ENCODE measurements at regions not wholly inside any gene's neighbourhood (a gene's known extent, or its start where the extent isn't known, plus 50 kb on each side); places are given as distances from the start of the nearest gene placed in this dataset.

DNA sequence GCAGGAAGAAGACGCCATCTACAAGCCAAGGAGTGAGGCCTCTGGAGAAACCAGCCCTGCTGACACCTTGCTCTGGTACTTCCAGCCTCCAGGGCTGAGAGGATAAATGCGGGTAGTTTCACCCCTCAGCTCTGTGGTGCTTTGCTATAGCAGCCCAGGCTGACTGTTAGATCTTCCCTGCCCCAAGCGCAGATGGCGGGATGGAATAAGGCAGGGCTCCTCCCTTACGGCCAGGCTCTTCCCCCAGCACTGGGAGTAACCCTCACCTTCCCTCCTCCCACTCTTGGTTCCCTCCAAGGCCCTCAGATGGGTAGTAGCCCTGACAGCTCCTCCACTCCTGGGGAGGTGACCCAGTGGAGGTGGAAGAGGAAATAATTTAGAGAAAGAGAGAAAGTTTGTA lies 285.1 kb downstream of the GADD45G start:
- peaks cover 7 to 51% (median 20%) of the 10 kb centered on the region in 9 donors for H3K4me1 ChIP-seq
- ATAC-seq (no peak), DNase-seq (no peak)
- no peak overlapping the region for H3K4me3 ChIP-seq
- H3K9me3 ChIP-seq, result no peaks in the 10 kb centered on the region
- H3K27me3 ChIP-seq, result no peaks in the 10 kb centered on the region
- H3K27ac ChIP-seq, result no peak overlapping the region
- intact Hi-C loops (cut with DNase I), result no loop called here
- H3K36me3 ChIP-seq, result no peaks in the 10 kb centered on the region
- TF ChIP-seq, protein P1, sequence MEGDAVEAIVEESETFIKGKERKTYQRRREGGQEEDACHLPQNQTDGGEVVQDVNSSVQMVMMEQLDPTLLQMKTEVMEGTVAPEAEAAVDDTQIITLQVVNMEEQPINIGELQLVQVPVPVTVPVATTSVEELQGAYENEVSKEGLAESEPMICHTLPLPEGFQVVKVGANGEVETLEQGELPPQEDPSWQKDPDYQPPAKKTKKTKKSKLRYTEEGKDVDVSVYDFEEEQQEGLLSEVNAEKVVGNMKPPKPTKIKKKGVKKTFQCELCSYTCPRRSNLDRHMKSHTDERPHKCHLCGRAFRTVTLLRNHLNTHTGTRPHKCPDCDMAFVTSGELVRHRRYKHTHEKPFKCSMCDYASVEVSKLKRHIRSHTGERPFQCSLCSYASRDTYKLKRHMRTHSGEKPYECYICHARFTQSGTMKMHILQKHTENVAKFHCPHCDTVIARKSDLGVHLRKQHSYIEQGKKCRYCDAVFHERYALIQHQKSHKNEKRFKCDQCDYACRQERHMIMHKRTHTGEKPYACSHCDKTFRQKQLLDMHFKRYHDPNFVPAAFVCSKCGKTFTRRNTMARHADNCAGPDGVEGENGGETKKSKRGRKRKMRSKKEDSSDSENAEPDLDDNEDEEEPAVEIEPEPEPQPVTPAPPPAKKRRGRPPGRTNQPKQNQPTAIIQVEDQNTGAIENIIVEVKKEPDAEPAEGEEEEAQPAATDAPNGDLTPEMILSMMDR (IDR thresholded peaks at IDR 0.05), result no peak
- 89 to 99% methylated on average over 5 of the region's 5 CpGs for WGBS, 2 donors

DNA sequence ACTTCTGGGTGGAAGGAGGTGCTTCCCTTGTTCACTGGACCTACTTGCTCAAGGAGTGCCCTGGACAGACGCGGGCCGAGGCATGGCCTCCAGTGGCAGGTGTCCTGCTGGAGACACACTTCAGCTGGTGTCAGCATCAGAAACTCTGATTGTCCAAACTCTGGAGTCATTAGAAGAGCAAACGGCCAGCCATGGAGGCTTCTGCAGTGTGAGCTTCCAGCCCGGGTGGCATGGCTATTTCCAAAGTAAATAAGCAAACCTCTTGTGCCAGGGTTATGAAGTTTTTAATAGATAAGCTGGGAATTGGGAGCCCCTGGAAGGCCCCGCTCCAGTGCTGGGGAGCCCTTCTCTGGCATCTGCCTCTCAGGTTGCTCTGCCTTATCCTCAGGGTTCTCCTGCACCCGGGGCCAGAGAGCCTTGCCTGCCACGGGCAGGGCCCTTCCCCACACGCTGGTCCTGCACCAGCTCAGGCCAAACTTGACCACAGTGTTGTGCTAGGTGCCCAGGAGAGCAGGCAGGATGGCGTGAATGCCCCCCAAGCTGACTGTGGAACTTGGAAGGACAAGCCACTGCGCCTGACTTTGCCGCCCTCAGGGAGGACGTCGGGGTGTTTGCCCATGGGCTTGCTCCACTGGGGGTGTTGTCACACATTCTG lies 285.6 kb downstream of the GADD45G start:
- intact Hi-C loops (cut with DNase I), result no loop called here
- 78 to 79% methylated on average over 14 of the region's 14 CpGs for WGBS, 2 donors
- DNase-seq, result no peak
- TF ChIP-seq, protein P1 (IDR thresholded peaks at IDR 0.05), result no peak
- Histone ChIP-seq H3K27ac (peak overlapping the region in 5 of 10 donors; percentile 66 to 84 (median 76)), H3K4me3 (no peak overlapping the region), H3K27me3 (no peaks in the 10 kb centered on the region), H3K36me3 (no peaks in the 10 kb centered on the region), H3K4me1 (peaks cover 4 to 46% (median 20%) of the 10 kb centered on the region in 9 donors), H3K9me3 (no peaks in the 10 kb centered on the region)
- ATAC-seq, result no peak

DNA sequence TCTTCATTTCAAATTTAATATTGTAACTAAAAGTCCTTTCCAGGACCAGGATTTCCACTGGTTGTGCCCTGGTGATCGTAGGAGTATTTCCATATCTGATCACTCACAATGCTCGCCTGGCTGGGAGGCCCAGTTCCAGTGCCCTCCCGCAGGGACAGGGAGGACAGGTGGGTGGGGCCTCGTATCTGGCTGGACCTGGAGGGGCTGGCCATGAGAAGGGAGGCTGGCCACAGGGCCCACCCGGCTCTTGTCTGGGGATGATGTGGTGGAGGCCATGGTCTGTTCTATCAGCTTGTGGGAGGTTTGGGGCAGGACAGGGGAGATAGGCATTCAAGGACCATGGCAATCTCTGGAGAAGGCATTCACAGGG lies 286.4 kb downstream of the GADD45G start:
- H3K27me3 ChIP-seq, result no peaks in the 10 kb centered on the region
- intact Hi-C loops (cut with DNase I), result no loop called here
- no peak for DNase-seq

DNA sequence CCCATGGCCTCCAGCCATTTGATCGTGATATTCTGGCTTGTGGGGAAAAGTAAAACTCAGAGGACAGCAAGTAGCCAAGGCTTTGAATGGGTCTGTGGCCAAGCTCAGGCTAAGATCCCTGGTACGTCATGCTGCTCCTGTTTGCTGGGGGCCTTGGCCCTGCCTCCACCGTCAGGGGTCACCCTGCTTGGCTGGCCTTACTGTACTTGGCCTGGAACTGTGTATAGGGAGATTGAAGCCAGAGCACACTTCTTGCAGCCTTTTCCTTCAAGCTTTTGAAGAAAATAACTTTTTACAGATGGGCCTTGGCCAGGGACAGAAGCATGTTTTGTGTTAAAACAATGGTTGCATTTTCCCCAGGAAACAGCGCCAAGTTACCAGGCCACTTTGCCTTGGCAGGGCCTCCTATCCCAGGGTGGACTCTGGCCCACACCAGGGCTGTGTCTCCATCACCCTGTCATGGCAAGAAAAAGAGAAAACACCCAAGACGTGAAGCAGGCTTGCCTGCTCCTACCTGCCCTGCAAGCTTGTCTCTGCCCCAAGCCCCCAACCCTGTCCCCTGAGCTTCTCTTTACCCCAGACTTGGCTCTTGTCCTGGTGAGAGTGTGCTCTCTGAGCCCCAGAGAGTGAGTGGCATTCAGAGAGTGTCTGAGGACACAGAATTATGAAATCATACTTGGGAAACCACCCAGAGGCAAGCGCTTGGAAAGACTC lies 286.9 kb downstream of the GADD45G start:
- Histone ChIP-seq H3K4me3 (no peak overlapping the region), H3K4me1 (peaks cover 4 to 35% (median 17%) of the 10 kb centered on the region in 9 donors), H3K36me3 (no peaks in the 10 kb centered on the region), H3K9me3 (no peaks in the 10 kb centered on the region), H3K27me3 (no peaks in the 10 kb centered on the region), H3K27ac (peak overlapping the region; percentile 1 to 84 (median 68))
- 26 to 29% methylated on average over 6 of the region's 6 CpGs for WGBS, 2 donors
- intact Hi-C loops (cut with DNase I), result no loop called here
- TF ChIP-seq, protein P1 (IDR thresholded peaks at IDR 0.05), result peak in 1 of 9 donors; percentile 12
- ATAC-seq, result peak; percentile 84 to 93 (median 89)
- peak; percentile 62 to 65 for DNase-seq

More for the DNA sequence above, 286.4 kb downstream of the GADD45G start:
- peak in 7 of 8 donors; percentile 3 to 60 (median 18) for ATAC-seq
- H3K4me1 ChIP-seq, result peaks cover 4 to 40% (median 20%) of the 10 kb centered on the region in 9 donors
- H3K9me3 ChIP-seq, result no peaks in the 10 kb centered on the region
- peak overlapping the region; percentile 1 to 84 (median 68) for H3K27ac ChIP-seq
- no peak overlapping the region for H3K4me3 ChIP-seq
- WGBS, 2 donors, result 70 to 71% methylated on average over 5 of the region's 5 CpGs
- H3K36me3 ChIP-seq, result no peaks in the 10 kb centered on the region
- TF ChIP-seq, protein P1 (IDR thresholded peaks at IDR 0.05), result no peak
